NB4 (cell line): ENCODE measurements at regions not wholly inside any gene's neighbourhood (a gene's known extent, or its start where the extent isn't known, plus 50 kb on each side); places are given as distances from the start of the nearest gene placed in this dataset.

Experiments used
- DNase-seq: peaks from one replicate; pipeline ENCODE4 v3.0.0; 2010; ENCODE audit warnings: low read depth
- H3K4me3 ChIP-seq: one replicate; pipeline ENCODE4 v1.5.1; 2011; ENCODE audit warnings: mild to moderate bottlenecking, low read depth, low read length, moderate library complexity
- MYC ChIP-seq: IDR thresholded peaks from 2 replicates; pipeline ENCODE4 v1.6.1; 2011; ENCODE audit warnings: low read depth, low read length
- POLR2A ChIP-seq: IDR thresholded peaks from 2 replicates; pipeline ENCODE4 v1.6.1; 2011; ENCODE audit warnings: mild to moderate bottlenecking; ENCODE audit not compliant: insufficient read length; ENCODE audit errors: extremely low read depth
- TF ChIP-seq, protein P1 (sequence below): IDR thresholded peaks from one replicate; pipeline ENCODE4 v1.5.1; 2012; ENCODE audit warnings: low read depth, low read length
- TF ChIP-seq, protein P2 (sequence below): IDR thresholded peaks from 2 replicates; pipeline ENCODE4 v1.6.1; 2011; ENCODE audit warnings: low read depth, low read length

DNA sequence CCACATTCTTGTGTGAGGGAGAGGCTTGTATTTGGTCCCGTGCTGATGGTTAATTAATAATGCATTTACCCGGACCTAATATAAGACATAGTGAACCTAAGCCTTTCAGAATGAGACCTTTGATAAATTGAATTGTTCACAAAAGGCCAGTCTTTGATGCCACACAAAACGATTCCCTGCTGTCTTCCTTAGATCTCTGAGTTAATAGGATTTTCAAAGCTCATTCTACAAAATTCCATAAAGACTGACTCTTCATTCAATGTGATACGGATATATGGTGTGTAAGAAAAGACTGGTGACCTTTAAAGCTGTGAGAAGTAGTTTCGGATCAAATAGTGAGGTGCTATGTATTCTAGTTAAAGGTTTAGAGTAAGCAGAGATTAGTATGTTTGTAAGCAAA lies 254.3 kb downstream of the PDHA2 start:
- DNase-seq = no peak
- H3K4me3 ChIP-seq = no peak overlapping the region
- TF ChIP-seq POLR2A (no peak), MYC (no peak)
- TF ChIP-seq, protein P1, sequence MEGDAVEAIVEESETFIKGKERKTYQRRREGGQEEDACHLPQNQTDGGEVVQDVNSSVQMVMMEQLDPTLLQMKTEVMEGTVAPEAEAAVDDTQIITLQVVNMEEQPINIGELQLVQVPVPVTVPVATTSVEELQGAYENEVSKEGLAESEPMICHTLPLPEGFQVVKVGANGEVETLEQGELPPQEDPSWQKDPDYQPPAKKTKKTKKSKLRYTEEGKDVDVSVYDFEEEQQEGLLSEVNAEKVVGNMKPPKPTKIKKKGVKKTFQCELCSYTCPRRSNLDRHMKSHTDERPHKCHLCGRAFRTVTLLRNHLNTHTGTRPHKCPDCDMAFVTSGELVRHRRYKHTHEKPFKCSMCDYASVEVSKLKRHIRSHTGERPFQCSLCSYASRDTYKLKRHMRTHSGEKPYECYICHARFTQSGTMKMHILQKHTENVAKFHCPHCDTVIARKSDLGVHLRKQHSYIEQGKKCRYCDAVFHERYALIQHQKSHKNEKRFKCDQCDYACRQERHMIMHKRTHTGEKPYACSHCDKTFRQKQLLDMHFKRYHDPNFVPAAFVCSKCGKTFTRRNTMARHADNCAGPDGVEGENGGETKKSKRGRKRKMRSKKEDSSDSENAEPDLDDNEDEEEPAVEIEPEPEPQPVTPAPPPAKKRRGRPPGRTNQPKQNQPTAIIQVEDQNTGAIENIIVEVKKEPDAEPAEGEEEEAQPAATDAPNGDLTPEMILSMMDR = no peak
- TF ChIP-seq, protein P2, sequence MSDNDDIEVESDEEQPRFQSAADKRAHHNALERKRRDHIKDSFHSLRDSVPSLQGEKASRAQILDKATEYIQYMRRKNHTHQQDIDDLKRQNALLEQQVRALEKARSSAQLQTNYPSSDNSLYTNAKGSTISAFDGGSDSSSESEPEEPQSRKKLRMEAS = no peak

DNA sequence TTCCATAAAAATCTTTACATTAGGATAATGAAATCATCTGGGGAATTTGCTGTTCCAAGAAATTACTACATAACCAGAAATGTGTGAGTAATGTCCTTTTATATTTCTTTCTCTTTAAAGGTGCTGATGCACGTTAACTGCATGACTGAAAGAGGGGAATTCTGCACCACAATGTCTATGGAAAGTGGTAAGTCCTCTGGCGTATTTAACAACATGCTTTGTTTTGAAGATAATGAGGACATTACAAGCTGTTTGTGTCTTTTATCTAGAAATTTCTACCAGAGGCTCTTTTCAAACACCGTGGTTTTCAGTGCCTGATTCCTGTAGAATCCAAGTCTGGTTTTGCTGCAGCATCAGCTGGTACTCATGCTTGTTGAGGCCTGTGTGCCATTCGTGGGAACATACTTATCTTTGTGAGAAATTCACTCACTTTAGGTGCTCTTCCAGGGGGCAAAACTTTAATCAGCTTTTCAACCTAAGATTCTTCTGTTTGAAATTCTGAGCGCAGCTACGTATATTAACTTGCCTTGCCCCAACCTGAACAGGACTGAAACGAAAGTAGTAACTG lies 257.2 kb downstream of the PDHA2 start:
- TF ChIP-seq POLR2A = no peak
- no peak overlapping the region for H3K4me3 ChIP-seq
- no peak for DNase-seq

DNA sequence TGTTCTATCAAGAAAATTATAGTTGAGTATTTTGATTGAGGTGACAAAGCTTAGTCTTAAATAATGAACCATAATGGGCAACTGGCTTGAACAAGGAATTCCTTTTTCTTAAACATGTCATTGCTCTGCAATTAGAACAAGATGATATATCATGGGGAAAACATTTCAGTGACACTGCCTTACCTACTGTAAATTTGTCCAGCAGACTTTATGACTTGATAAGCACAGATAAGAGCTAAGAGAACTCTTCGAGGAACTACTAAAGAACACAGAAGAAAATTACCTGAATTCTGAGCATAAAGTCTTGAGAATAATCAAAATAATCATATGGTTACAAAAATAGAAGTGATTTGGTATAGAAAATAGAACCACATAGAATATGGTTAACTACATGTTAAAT lies 257.8 kb downstream of the PDHA2 start:
- DNase-seq = no peak
- TF ChIP-seq, protein P1 = no peak
- TF ChIP-seq, protein P2 = no peak
- no peak for TF ChIP-seq MYC
- no peak for TF ChIP-seq POLR2A
- no peak overlapping the region for H3K4me3 ChIP-seq

DNA sequence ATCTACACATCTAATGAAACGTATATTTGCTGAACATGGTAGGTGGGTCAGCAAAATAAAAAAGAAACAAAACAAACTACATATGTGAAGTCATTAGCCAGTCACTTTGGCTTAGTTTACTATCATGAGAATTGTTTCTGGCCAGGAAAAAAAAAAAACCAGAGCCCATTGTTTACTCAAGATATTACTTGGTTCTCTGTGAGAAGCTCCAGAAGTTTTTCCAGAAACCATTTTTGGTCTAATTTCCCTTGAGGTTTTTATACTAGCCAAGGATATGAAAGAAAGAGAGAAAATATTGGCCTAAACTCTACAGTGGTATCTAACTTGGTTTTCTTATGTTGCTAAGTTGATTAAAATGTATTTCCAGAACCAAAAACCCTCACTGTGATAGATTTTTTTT lies 259.1 kb downstream of the PDHA2 start:
- DNase-seq = no peak
- TF ChIP-seq, protein P1 = no peak
- no peak for TF ChIP-seq MYC
- TF ChIP-seq POLR2A = no peak
- TF ChIP-seq, protein P2 = no peak
- no peak overlapping the region for H3K4me3 ChIP-seq

DNA sequence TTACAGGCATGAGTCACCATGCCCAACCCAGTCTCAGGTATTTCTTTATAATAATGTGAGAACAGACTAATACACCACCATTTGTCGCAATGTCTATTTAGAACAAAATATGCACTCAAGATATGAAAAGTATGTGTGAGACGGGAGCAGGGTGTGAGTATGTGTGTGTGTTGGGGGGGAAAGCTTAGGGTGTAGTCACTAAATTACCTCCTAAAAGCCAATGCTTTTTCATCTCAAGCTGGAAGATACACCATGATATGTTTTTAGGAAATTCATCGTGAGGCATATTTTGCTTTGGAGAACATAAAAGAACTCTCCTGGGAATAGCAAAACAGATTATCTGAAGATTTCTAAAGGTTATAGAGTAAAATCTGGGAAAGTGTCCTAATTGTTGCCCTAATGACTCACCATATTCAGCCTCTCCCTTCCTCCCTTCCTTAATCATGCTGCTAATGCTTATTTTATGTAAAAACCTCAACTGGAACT lies 262.7 kb downstream of the PDHA2 start:
- DNase-seq = no peak
- TF ChIP-seq, protein P2 = no peak
- TF ChIP-seq, protein P1 = no peak
- TF ChIP-seq POLR2A (no peak), MYC (no peak)
- H3K4me3 ChIP-seq = no peak overlapping the region

DNA sequence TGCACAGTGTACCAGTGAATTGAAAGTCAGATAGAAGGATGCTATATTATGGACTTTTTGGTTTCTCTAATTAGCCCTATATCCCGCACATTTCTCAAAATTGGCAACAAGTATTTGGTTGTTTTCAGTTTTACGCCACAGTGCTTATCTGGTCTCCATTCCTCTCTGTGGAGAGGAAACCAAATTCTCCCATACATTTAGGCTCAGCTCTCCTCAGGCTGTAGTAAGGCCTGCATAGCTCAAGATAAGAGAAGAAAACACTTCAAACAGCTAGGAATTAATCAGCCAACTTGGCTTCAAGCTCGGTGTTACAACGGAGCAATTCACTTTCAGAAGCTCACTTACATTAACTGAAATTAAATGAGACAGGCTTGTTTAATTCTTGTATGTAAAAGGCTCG lies 263.2 kb downstream of the PDHA2 start:
- no peak overlapping the region for H3K4me3 ChIP-seq
- DNase-seq = no peak
- TF ChIP-seq, protein P1 = no peak
- TF ChIP-seq MYC (no peak), POLR2A (no peak)
- TF ChIP-seq, protein P2 = no peak
